Pancreas (tissue), 10 donors: ENCODE measurements at regions not wholly inside any gene's neighbourhood (a gene's known extent, or its start where the extent isn't known, plus 50 kb on each side); places are given as distances from the start of the nearest gene placed in this dataset.
"Not testable (repeated sequence)": the region's sequence is repeated elsewhere in the genome, so short reads cannot be mapped to it uniquely, and the experiment has no call there.

Source experiments
- ATAC-seq, 4 donors: fragments of 200-7000 bp; cut with Tn5 transposase; one replicate each; pipeline versions ENCODE4 v1.8.0 to v1.9.1; 2020; ENCODE audit warnings: mild to moderate bottlenecking in 4 of 4, moderate library complexity in 4 of 4
- DNase-seq, 6 donors: peaks; one replicate each; pipeline ENCODE4 v3.0.0-alpha.2; 2020
- FAIRE-seq: peaks from 2 replicates; lab custom pipeline; 2012; peaks lifted over from hg19 to GRCh38; lab: Jason Lieb, UNC
- H3K27ac ChIP-seq, 4 donors: fragments of 200-600 bp; sonication (generic); 1 replicate in 3 of 4; 2 replicates in 1 of 4; pipeline versions ENCODE4 v1.5.0 to v1.8.0; 2020
- H3K27me3 ChIP-seq, 4 donors: fragments of 200-600 bp; one replicate each; pipeline ENCODE4 v1.8.0; 2021
- H3K36me3 ChIP-seq, 3 donors: fragments of 200-600 bp; sonication (generic) in 1 of 3; one replicate each; pipeline versions ENCODE4 v1.5.0 to v1.8.0; 2020 to 2021
- H3K4me1 ChIP-seq, 3 donors: fragments of 200-600 bp; one replicate each; pipeline ENCODE4 v1.8.0; 2021
- H3K4me3 ChIP-seq, 4 donors: fragments of 200-600 bp; sonication (generic) in 2 of 4; one replicate each; pipeline versions ENCODE4 v1.5.0 to v1.8.0; 2020 to 2021
- H3K9me3 ChIP-seq, 4 donors: fragments of 200-600 bp; one replicate each; pipeline ENCODE4 v1.8.0; 2021
- WGBS, 2 donors: extraction: QIAGEN DNeasy Blood & Tissue Kit; methylation state at CpG; one replicate each; pipeline ENCODE4 v1.1.7; 2013; 5-methylcytosine and 5-hydroxymethylcytosine counted together
- intact Hi-C, 3 donors: fragments of 100-400 bp; cut with DNase I; formaldehyde crosslinking; loops; one replicate each; pipeline versions ENCODE4 v1.11.1 to v1.14.2; 2022
- TF ChIP-seq, protein P1 (sequence below), 4 donors: fragments of 200-600 bp; sonication (generic) in 3 of 4; IDR thresholded peaks; one replicate each; pipeline versions ENCODE4 v1.5.0 to v1.8.0; 2021; ENCODE audit warnings: antibody characterized with exemption in 4 of 4
- donor health status: healthy with polysubstance abuse.
- donor health status: DM: no; HTN: no; CAD: no; lungs with moderate emphysema.
- donor health status: DM: no; HTN: no; CAD: no.
- donor health status: control.
- donor health status: control.
- donor health status: Bipolar disorder and iron deficiency.
- donor health status: DM: yes; HTN: yes; CAD: no.
- donor health status: DM: no; HTN: no; CAD: no.
- donor health status: DM: no; HTN: no; CAD: no.
- donor health status: DM: yes; HTN: yes; CAD: no.

DNA sequence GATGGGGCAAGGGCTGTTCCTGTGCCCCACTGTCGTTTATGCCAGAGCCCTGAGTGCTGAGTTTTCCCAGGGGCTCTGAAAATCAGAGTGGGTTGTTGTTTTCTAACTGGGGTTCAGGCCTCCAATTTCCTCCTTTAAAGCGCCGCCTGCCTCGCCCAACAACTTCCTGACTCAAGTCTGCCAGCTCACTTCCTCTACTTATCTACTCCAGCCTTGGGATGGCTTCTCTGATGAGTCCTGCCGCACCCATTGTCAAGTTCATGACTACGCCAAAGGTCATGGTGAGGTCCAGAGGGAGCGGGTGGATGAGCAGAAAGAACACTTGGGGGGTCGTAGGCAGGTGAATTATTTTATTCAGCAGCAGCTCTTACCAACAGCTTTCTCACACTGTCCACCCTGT is 104.7 kb downstream of the UTP18 start:
- no peak for ATAC-seq
- WGBS, 2 donors = 60 to 68% methylated on average over 8 of the region's 8 CpGs

DNA sequence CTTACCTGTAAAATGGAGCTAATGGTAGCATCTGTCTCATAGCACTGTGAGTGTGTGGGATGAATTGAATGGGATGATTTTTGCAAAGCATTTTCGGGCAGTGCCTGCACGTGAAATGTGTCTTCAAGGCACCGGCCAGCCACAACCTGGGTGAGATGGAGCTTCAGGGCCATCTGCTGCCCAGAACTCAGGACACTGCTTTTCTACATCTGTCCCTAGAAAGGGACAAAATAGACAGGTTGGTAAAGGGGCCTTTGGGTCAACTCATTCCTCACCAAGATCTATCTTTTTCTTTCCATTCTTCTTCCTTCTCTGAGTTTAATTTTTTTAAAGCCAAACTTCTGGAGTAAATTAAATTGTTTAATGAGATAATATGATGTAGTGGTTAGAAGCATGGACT is 106.5 kb downstream of the UTP18 start:
- Histone ChIP-seq H3K27ac (no peak overlapping the region), H3K4me3 (no peak overlapping the region), H3K36me3 (no peaks in the 10 kb centered on the region), H3K27me3 (no peaks in the 10 kb centered on the region), H3K4me1 (no peaks in the 10 kb centered on the region), H3K9me3 (no peaks in the 10 kb centered on the region)
- no peak for DNase-seq
- no peak for ATAC-seq
- WGBS, 2 donors = 85 to 88% methylated on average over 3 of the region's 3 CpGs
- intact Hi-C loops = no loop called here
- FAIRE-seq = no peak
- TF ChIP-seq, protein P1, sequence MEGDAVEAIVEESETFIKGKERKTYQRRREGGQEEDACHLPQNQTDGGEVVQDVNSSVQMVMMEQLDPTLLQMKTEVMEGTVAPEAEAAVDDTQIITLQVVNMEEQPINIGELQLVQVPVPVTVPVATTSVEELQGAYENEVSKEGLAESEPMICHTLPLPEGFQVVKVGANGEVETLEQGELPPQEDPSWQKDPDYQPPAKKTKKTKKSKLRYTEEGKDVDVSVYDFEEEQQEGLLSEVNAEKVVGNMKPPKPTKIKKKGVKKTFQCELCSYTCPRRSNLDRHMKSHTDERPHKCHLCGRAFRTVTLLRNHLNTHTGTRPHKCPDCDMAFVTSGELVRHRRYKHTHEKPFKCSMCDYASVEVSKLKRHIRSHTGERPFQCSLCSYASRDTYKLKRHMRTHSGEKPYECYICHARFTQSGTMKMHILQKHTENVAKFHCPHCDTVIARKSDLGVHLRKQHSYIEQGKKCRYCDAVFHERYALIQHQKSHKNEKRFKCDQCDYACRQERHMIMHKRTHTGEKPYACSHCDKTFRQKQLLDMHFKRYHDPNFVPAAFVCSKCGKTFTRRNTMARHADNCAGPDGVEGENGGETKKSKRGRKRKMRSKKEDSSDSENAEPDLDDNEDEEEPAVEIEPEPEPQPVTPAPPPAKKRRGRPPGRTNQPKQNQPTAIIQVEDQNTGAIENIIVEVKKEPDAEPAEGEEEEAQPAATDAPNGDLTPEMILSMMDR (IDR thresholded peaks at IDR 0.05) = no peak

More for the DNA sequence above, 104.7 kb downstream of the UTP18 start:
- intact Hi-C loops = no loop called here
- Histone ChIP-seq H3K4me3 (no peak overlapping the region), H3K9me3 (no peaks in the 10 kb centered on the region), H3K36me3 (no peaks in the 10 kb centered on the region), H3K4me1 (no peaks in the 10 kb centered on the region), H3K27ac (no peak overlapping the region), H3K27me3 (no peaks in the 10 kb centered on the region)
- DNase-seq (no peak), FAIRE-seq (no peak)
- TF ChIP-seq, protein P1 (IDR thresholded peaks at IDR 0.05) = no peak

DNA sequence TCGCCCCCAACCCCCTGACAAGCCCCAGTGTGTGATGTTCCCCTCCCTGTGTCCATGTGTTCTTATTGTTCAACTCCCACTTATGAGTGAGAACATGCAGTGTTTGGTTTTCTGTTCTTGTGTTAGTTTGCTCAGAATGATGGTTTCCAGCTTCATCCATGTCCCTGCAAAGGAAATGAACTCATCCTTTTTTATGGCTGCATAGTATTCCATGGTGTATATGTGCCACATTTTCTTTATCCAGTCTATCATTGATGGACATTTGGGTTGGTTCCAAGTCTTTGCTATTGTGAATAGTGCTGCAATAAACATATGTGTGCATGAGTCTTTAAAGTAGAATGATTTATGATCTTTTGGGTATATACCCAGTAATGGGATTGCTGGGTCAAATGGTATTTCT is 107.5 kb downstream of the UTP18 start:
- 62 to 76% methylated on average over 1 of the region's 1 CpG for WGBS, 2 donors
- H3K27me3 ChIP-seq, FAIRE-seq, H3K4me3 ChIP-seq, intact Hi-C loops, H3K9me3 ChIP-seq, H3K36me3 ChIP-seq, ATAC-seq, DNase-seq, H3K27ac ChIP-seq, H3K4me1 ChIP-seq: not testable (repeated sequence)

DNA sequence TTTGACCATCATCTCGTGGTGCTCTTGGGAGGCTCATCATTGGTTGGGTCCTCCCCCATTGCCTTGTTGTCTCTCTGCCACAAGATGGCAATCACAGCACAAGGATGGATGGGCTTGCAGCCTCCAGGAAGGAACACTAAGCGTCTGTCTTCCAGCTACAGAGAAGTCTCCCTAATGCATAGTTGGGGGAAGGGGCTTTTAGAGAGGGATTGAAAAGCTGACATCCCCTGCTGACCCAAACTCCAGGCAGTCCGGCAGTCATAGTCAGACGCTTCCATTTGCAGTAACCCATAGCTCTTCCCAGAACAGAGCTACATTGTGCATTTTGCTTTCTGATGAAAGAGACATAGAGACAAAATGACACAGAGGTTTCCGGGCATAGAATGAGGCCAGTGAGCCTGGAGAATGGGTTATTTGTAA is 111.4 kb downstream of the UTP18 start:
- no peak overlapping the region for H3K4me3 ChIP-seq
- H3K36me3 ChIP-seq = no peaks in the 10 kb centered on the region
- H3K4me1 ChIP-seq = no peaks in the 10 kb centered on the region
- H3K9me3 ChIP-seq = no peaks in the 10 kb centered on the region
- TF ChIP-seq, protein P1 (IDR thresholded peaks at IDR 0.05) = peak; percentile 14 to 40 (median 22)
- WGBS, 2 donors = 12 to 18% methylated on average over 5 of the region's 5 CpGs
- H3K27me3 ChIP-seq = no peaks in the 10 kb centered on the region
- DNase-seq (peak in 2 of 6 donors; percentile 34 to 35), FAIRE-seq (no peak), ATAC-seq (peak; percentile 63 to 94 (median 91))
- intact Hi-C loops = loop anchor here in 2 of 3 donors (5.0 to 10.0 kb wide), 2 partner anchors 161 to 163 kb away; no protein-coding TSS in a partner anchor
- no peak overlapping the region for H3K27ac ChIP-seq

DNA sequence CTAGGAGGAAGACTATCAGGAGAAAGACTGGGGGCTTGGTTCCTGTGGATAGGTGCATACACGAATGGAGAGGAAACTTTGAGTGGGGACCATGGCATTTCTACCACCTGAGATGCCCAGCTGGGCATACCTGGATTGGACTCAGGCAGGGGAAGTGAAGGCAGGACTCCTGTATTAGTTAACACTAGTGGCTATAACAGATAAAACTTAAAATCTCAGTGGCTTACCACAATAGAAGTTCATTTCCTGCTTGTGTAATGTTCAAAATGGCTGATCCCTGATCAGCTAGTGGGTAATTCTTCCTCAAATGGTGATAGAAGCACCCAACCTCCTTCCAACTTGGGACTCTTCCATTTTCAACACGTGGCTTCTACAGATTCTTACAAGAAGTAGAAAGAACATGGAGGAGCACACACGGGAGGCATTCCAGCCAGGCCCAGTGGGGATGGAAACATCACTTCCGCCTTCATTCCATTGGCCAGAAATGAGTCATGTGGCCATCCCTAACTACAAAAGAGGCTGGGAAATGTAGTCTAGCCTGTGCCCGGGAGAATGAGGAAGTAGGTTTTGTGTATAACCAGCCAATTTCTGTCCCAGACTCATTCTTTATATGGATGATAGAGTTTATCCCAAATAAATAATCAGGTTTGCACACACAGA is 112.1 kb downstream of the UTP18 start:
- H3K27ac ChIP-seq = no peak overlapping the region
- H3K27me3 ChIP-seq = no peaks in the 10 kb centered on the region
- no peaks in the 10 kb centered on the region for H3K9me3 ChIP-seq
- TF ChIP-seq, protein P1 (IDR thresholded peaks at IDR 0.05) = no peak
- no peaks in the 10 kb centered on the region for H3K36me3 ChIP-seq
- H3K4me1 ChIP-seq = no peaks in the 10 kb centered on the region
- FAIRE-seq (no peak), DNase-seq (peak in 3 of 6 donors; percentile 6 to 20 (median 11)), ATAC-seq (peak in 3 of 4 donors; percentile 67 to 84 (median 80))
- intact Hi-C loops = loop anchor here in 2 of 3 donors (5.0 to 10.0 kb wide), 2 partner anchors 160 to 162 kb away; no protein-coding TSS in a partner anchor
- no peak overlapping the region for H3K4me3 ChIP-seq
- WGBS, 2 donors = 62 to 78% methylated on average over 5 of the region's 5 CpGs
